ENCODE measurements at regions not wholly inside any gene's neighbourhood (a gene's known extent, or its start where the extent isn't known, plus 50 kb on each side); places are given as distances from the start of the nearest gene placed in this dataset.
"Not testable (repeated sequence)": the region's sequence is repeated elsewhere in the genome, so short reads cannot be mapped to it uniquely, and the experiment has no call there.

GRCh38 chr7:104956753-104957450, 57.1 kb upstream of the KMT2E start:
- Histone ChIP-seq H3K27ac (peak overlapping the region; percentile 85), H3K36me3 (replicated peaks) (no peaks in the 10 kb centered on the region), H3K27me3 (replicated peaks) (no peaks in the 10 kb centered on the region), H3K4me3 (ENCODE audit: low read depth, low read length) (no peak overlapping the region)
- in situ Hi-C loops (cut with HindIII; ENCODE audit: low pct_ligation_motif_present, low sequenced_read_pairs) = no loop called here
- DNase-seq = peak; percentile 94
- TF ChIP-seq CTCF (IDR thresholded peaks at IDR 0.05; ENCODE audit: low read depth, low read length, missing control alignments) = no peak

- no peak for TF ChIP-seq CTCF (IDR thresholded peaks at IDR 0.05; ENCODE audit: low read depth, low read length, missing control alignments)
- no peak overlapping the region for H3K27ac ChIP-seq
- in situ Hi-C loops (cut with HindIII; ENCODE audit: low pct_ligation_motif_present, low sequenced_read_pairs) = no loop called here
- DNase-seq = no peak
- no peak overlapping the region for H3K4me3 ChIP-seq (ENCODE audit: low read depth, low read length)
- no peaks in the 10 kb centered on the region for H3K36me3 ChIP-seq (replicated peaks)
- H3K27me3 ChIP-seq (replicated peaks) = no peaks in the 10 kb centered on the region
These were observed 55.6 kb upstream of the KMT2E start for GRCh38 chr7:104958371-104958865.

- DNase-seq; H3K27me3 ChIP-seq (replicated peaks); in situ Hi-C loops (cut with HindIII; ENCODE audit: low pct_ligation_motif_present, low sequenced_read_pairs); H3K36me3 ChIP-seq (replicated peaks); H3K4me3 ChIP-seq (ENCODE audit: low read depth, low read length); H3K27ac ChIP-seq: not testable (repeated sequence)
These were observed 54.5 kb upstream of the KMT2E start for GRCh38 chr7:104959483-104959882.

- no peak for TF ChIP-seq CTCF (IDR thresholded peaks at IDR 0.05; ENCODE audit: low read depth, low read length, missing control alignments)
- Histone ChIP-seq H3K36me3 (replicated peaks) (no peaks in the 10 kb centered on the region), H3K27me3 (replicated peaks) (no peaks in the 10 kb centered on the region), H3K4me3 (ENCODE audit: low read depth, low read length) (no peak overlapping the region), H3K27ac (no peak overlapping the region)
- DNase-seq = no peak
- in situ Hi-C loops (cut with HindIII; ENCODE audit: low pct_ligation_motif_present, low sequenced_read_pairs) = no loop called here
These were observed 53.1 kb upstream of the KMT2E start for GRCh38 chr7:104960741-104961448.

- Histone ChIP-seq H3K27me3 (replicated peaks) (no peaks in the 10 kb centered on the region), H3K4me3 (ENCODE audit: low read depth, low read length) (no peak overlapping the region), H3K36me3 (replicated peaks) (no peaks in the 10 kb centered on the region), H3K27ac (no peak overlapping the region)
- in situ Hi-C loops (cut with HindIII; ENCODE audit: low pct_ligation_motif_present, low sequenced_read_pairs) = no loop called here
- DNase-seq = no peak
- TF ChIP-seq CTCF (IDR thresholded peaks at IDR 0.05; ENCODE audit: low read depth, low read length, missing control alignments) = no peak
These were observed 52.2 kb upstream of the KMT2E start for GRCh38 chr7:104961821-104962220.

- Histone ChIP-seq H3K27me3 (replicated peaks) (no peaks in the 10 kb centered on the region), H3K27ac (no peak overlapping the region), H3K4me3 (ENCODE audit: low read depth, low read length) (no peak overlapping the region), H3K36me3 (replicated peaks) (no peaks in the 10 kb centered on the region)
- in situ Hi-C loops (cut with HindIII; ENCODE audit: low pct_ligation_motif_present, low sequenced_read_pairs) = no loop called here
- no peak for TF ChIP-seq CTCF (IDR thresholded peaks at IDR 0.05; ENCODE audit: low read depth, low read length, missing control alignments)
- no peak for DNase-seq
These were observed 51.2 kb upstream of the KMT2E start for GRCh38 chr7:104962781-104963180.
